ENCODE measurements at regions not wholly inside any gene's neighbourhood (a gene's known extent, or its start where the extent isn't known, plus 50 kb on each side); places are given as distances from the start of the nearest gene placed in this dataset.

- Histone ChIP-seq H3K14ac (replicated peaks; ENCODE audit: low read depth, low read length) (no peak overlapping the region), H2BK20ac (ENCODE audit: low read depth, low read length) (no peak overlapping the region), H3K18ac (ENCODE audit: low read depth, low read length) (no peak overlapping the region), H2AK9ac (replicated peaks; ENCODE audit: low read depth, low read length, poor library complexity) (no peak overlapping the region), H2BK15ac (ENCODE audit: low read depth, low read length) (no peak overlapping the region), H3K9ac (ENCODE audit: low read depth, low read length) (no peak overlapping the region), H3K4me2 (ENCODE audit: low read depth, low read length) (no peak overlapping the region), H3K23ac (ENCODE audit: low read depth, low read length) (no peak overlapping the region), H3K4me1 (ENCODE audit: control insufficient read depth, insufficient read depth, low read length) (peaks cover 5% of the 10 kb centered on the region; the same call in 1 of the 2 replicates), H3K27ac (ENCODE audit: insufficient read depth, low read length) (no peak overlapping the region), H3K4me3 (ENCODE audit: insufficient read depth, low read depth, low read length) (no peak overlapping the region), H4K5ac (ENCODE audit: low read depth, low read length) (no peak overlapping the region), H3K27me3 (ENCODE audit: control insufficient read depth, insufficient read depth, low read length) (no peaks in the 10 kb centered on the region), H3K9me1 (ENCODE audit: insufficient read depth, low read length) (no peaks in the 10 kb centered on the region), H3K4ac (ENCODE audit: low read depth, low read length) (no peak overlapping the region), H3K9me3 (ENCODE audit: control insufficient read depth, insufficient read depth, low read length) (no peaks in the 10 kb centered on the region), H4K91ac (ENCODE audit: insufficient read depth, low read depth, low read length) (no peak overlapping the region), H4K20me1 (ENCODE audit: insufficient read depth, low read length) (peaks cover 92% of the 10 kb centered on the region), H2BK120ac (ENCODE audit: low read depth, low read length) (no peak overlapping the region), H3K79me1 (ENCODE audit: low read depth in 1 of 2, low read length in 2 of 2) (peaks cover 17 to 66% of the 10 kb centered on the region in 2 experiments), H2BK5ac (ENCODE audit: low read depth, low read length, poor library complexity, severe bottlenecking) (no peak overlapping the region), H2AFZ (replicated peaks; ENCODE audit: low read length, poor library complexity) (no peak overlapping the region), H4K8ac (ENCODE audit: low read depth in 2 of 2, low read length in 2 of 2) (no peak overlapping the region), H3K56ac (ENCODE audit: extremely low read depth, insufficient read depth, low read length) (no peak overlapping the region), H3K36me3 (ENCODE audit: control insufficient read depth, insufficient read depth, low read length) (no peaks in the 10 kb centered on the region), H2AK5ac (ENCODE audit: low read depth, low read length) (no peak overlapping the region)
- no peak for TF ChIP-seq RCOR1 (IDR thresholded peaks at IDR 0.05; ENCODE audit: insufficient replicate concordance, low read length)
- no peak for TF ChIP-seq CHD1 (IDR thresholded peaks at IDR 0.05; ENCODE audit: low read depth, low read length)
- no peak for TF ChIP-seq NFE2L2 (IDR thresholded peaks at IDR 0.05; ENCODE audit: low read depth, low read length)
- TF ChIP-seq BHLHE40 (IDR thresholded peaks at IDR 0.05; ENCODE audit: low read depth, low read length) = no peak
- no peak for TF ChIP-seq CEBPB (IDR thresholded peaks at IDR 0.05; ENCODE audit: low read depth, low read length)
- TF ChIP-seq CTCF (conservative IDR thresholded peaks at IDR 0.05; ENCODE audit: low read depth, low read length) = no peak
- no peak for TF ChIP-seq RAD21 (IDR thresholded peaks at IDR 0.05; ENCODE audit: low read length)
- TF ChIP-seq USF2 (IDR thresholded peaks at IDR 0.05; ENCODE audit: low read depth, low read length) = no peak
- no peak for TF ChIP-seq FOS (IDR thresholded peaks at IDR 0.05; ENCODE audit: low read depth, low read length)
- no peak for TF ChIP-seq ELK1 (IDR thresholded peaks at IDR 0.05; ENCODE audit: borderline replicate concordance, low read depth, low read length)
- no peak for TF ChIP-seq MAZ (IDR thresholded peaks at IDR 0.05; ENCODE audit: borderline replicate concordance, low read depth, low read length)
- ChIA-PET CTCF (no interaction called here), POLR2A (ENCODE audit: unreplicated experiment) (no interaction called here)
- in situ Hi-C loops (cut with MboI; ENCODE audit: low sequenced_read_pairs) = no loop called here
- ATAC-seq (ENCODE audit: low read depth) = no peak
- intact Hi-C loops (cut with micrococcal nuclease) = no loop called here
- dilution Hi-C loops (cut with HindIII; ENCODE audit: low sequenced_read_pairs, unreplicated experiment) = no loop called here
- 78% methylated on average over 13 of the region's 22 CpGs; no CpG with 5 or more reads in 1 of the 2 experiments for WGBS, 2 experiments (ENCODE audit: extremely low coverage in 2 of 2, insufficient read length in 1 of 2)
- no TSS peak for BruUV-seq (replicated peaks)
- DNase-seq = no peak
Measured at GRCh38 chr16:85262558-85263238, 150.4 kb upstream of the CIBAR2 start.

Data from IMR-90 (cell line).